ENCODE measurements at regions not wholly inside any gene's neighbourhood (a gene's known extent, or its start where the extent isn't known, plus 50 kb on each side); places are given as distances from the start of the nearest gene placed in this dataset.

DNA sequence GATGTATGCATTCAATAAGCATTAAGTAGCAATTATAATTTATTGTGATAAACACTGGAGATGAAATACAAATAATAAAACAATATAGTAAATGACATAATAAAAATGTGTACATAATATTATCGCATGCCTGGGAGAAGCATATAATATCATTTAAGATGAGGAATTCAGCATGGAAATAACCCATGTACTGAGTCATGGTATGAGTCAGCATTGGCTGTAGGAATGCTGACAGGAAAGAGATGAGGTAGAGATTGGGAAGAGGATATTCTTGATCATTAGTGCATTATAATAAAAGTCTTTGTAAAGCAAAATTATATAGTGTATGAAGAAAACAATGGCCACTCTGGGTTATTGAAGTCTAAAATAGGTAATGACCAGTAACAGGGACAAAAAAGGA lies 82.8 kb downstream of the MAGEB10 start:
- Histone ChIP-seq H3K79me2 (ENCODE audit: low read depth) (no peaks in the 10 kb centered on the region), H3K4me2 (no peak overlapping the region), H3K27ac (no peak overlapping the region), H3F3A (ENCODE audit: low read depth) (no peaks in the 10 kb centered on the region), H3K4me3 (no peak overlapping the region), H3K9me3 (ENCODE audit: low read depth) (peaks cover 10% of the 10 kb centered on the region), H2AFZ (replicated peaks) (no peak overlapping the region), H3K27me3 (no peaks in the 10 kb centered on the region), H3K36me3 (no peaks in the 10 kb centered on the region), H3K9ac (no peak overlapping the region), H4K20me1 (ENCODE audit: low read depth) (no peaks in the 10 kb centered on the region), H3K4me1 (no peaks in the 10 kb centered on the region)
- no peak overlapping the region for H3K27ac Mint-ChIP-seq
- DNase-seq (ENCODE audit: low spot score), result no peak
- no peak overlapping the region for H3K4me3 Mint-ChIP-seq
- no peak for TF ChIP-seq EZH2phosphoT487 (IDR thresholded peaks at IDR 0.05)
- TF ChIP-seq, protein P1, sequence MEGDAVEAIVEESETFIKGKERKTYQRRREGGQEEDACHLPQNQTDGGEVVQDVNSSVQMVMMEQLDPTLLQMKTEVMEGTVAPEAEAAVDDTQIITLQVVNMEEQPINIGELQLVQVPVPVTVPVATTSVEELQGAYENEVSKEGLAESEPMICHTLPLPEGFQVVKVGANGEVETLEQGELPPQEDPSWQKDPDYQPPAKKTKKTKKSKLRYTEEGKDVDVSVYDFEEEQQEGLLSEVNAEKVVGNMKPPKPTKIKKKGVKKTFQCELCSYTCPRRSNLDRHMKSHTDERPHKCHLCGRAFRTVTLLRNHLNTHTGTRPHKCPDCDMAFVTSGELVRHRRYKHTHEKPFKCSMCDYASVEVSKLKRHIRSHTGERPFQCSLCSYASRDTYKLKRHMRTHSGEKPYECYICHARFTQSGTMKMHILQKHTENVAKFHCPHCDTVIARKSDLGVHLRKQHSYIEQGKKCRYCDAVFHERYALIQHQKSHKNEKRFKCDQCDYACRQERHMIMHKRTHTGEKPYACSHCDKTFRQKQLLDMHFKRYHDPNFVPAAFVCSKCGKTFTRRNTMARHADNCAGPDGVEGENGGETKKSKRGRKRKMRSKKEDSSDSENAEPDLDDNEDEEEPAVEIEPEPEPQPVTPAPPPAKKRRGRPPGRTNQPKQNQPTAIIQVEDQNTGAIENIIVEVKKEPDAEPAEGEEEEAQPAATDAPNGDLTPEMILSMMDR (IDR thresholded peaks at IDR 0.05), result no peak
- TF ChIP-seq EZH2 (IDR thresholded peaks at IDR 0.05), result no peak
- H3K4me1 Mint-ChIP-seq, result no peaks in the 10 kb centered on the region
- peaks cover 3% of the 10 kb centered on the region for H3K27me3 Mint-ChIP-seq (ENCODE audit: insufficient read depth, low read depth)
- H3K9me3 Mint-ChIP-seq, result peaks cover 3% of the 10 kb centered on the region
- no peaks in the 10 kb centered on the region for H3K36me3 Mint-ChIP-seq

DNA sequence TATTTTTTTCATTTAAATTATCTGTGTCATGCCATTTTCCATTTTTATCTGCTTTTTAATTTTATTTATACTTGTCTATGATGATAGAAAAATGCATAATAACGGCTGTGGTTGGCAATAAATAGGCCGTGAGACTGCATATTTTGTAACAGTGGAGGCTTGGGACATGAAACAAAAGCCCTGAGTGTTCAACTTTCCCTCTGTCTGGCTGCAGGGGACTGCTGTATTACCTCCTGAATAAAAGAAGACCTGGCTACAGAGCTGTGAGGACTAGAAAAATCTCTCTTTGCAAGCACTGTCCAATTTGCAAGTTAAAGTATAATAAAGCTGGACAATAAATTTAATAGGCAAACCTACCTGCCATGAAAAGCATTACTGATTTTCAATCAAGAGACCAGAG lies 82.1 kb downstream of the MAGEB10 start:
- no peak for DNase-seq (ENCODE audit: low spot score)
- no peak overlapping the region for H3K4me3 ChIP-seq
- TF ChIP-seq EZH2phosphoT487 (IDR thresholded peaks at IDR 0.05), result no peak
- TF ChIP-seq, protein P1 (IDR thresholded peaks at IDR 0.05), result no peak
- no peak for TF ChIP-seq EZH2 (IDR thresholded peaks at IDR 0.05)
- H3K9me3 Mint-ChIP-seq, result peaks cover 3% of the 10 kb centered on the region
- H3K27me3 ChIP-seq, result no peaks in the 10 kb centered on the region
- no peaks in the 10 kb centered on the region for H3K79me2 ChIP-seq (ENCODE audit: low read depth)
- H3K9ac ChIP-seq, result no peak overlapping the region
- no peaks in the 10 kb centered on the region for H4K20me1 ChIP-seq (ENCODE audit: low read depth)
- no peak overlapping the region for H3K27ac Mint-ChIP-seq
- no peak overlapping the region for H2AFZ ChIP-seq (replicated peaks)
- no peaks in the 10 kb centered on the region for H3K36me3 Mint-ChIP-seq
- H3K9me3 ChIP-seq (ENCODE audit: low read depth), result peaks cover 10% of the 10 kb centered on the region
- no peaks in the 10 kb centered on the region for H3F3A ChIP-seq (ENCODE audit: low read depth)
- no peaks in the 10 kb centered on the region for H3K4me1 Mint-ChIP-seq
- H3K4me2 ChIP-seq, result no peak overlapping the region
- peaks cover 3% of the 10 kb centered on the region for H3K27me3 Mint-ChIP-seq (ENCODE audit: insufficient read depth, low read depth)
- H3K36me3 ChIP-seq, result no peaks in the 10 kb centered on the region
- H3K27ac ChIP-seq, result no peak overlapping the region
- no peak overlapping the region for H3K4me3 Mint-ChIP-seq
- peaks cover 3% of the 10 kb centered on the region for H3K4me1 ChIP-seq

DNA sequence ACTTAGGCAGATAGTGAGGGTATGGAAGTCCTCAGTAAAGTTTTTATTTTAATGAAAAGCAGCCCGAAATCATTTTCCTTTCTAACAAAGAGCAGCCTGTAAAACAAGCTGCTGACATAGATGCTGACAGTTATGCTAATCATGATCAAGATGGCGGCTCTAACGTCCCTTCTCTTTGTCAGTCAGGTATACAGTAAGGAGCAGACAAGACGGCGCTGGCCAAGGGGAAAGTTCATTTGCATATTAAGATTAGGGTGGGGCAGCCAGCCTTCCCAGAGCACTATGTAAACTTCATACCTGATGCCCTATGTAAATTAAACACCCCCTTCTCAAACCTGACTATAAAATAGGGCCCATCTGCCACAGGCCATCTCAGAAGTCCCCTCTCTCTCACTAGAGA lies 76.9 kb downstream of the MAGEB10 start:
- H3K4me3 ChIP-seq, result no peak overlapping the region
- no peak overlapping the region for H3K4me2 ChIP-seq
- no peak overlapping the region for H3K27ac Mint-ChIP-seq
- no peaks in the 10 kb centered on the region for H3K36me3 Mint-ChIP-seq
- no peaks in the 10 kb centered on the region for H3K27me3 ChIP-seq
- H3K9me3 Mint-ChIP-seq, result no peaks in the 10 kb centered on the region
- H3K27me3 Mint-ChIP-seq (ENCODE audit: insufficient read depth, low read depth), result no peaks in the 10 kb centered on the region
- H3K27ac ChIP-seq, result no peak overlapping the region
- no peaks in the 10 kb centered on the region for H3K36me3 ChIP-seq
- peaks cover 19% of the 10 kb centered on the region for H3K4me1 ChIP-seq
- no peaks in the 10 kb centered on the region for H3F3A ChIP-seq (ENCODE audit: low read depth)
- no peak overlapping the region for H3K4me3 Mint-ChIP-seq
- peak overlapping the region; percentile 38 for H2AFZ ChIP-seq (replicated peaks)
- no peaks in the 10 kb centered on the region for H4K20me1 ChIP-seq (ENCODE audit: low read depth)
- H3K9me3 ChIP-seq (ENCODE audit: low read depth), result peaks cover 8% of the 10 kb centered on the region
- TF ChIP-seq EZH2 (IDR thresholded peaks at IDR 0.05), result no peak
- peaks cover 4% of the 10 kb centered on the region for H3K4me1 Mint-ChIP-seq
- DNase-seq (ENCODE audit: low spot score), result no peak
- no peak overlapping the region for H3K9ac ChIP-seq
- H3K79me2 ChIP-seq (ENCODE audit: low read depth), result no peaks in the 10 kb centered on the region

DNA sequence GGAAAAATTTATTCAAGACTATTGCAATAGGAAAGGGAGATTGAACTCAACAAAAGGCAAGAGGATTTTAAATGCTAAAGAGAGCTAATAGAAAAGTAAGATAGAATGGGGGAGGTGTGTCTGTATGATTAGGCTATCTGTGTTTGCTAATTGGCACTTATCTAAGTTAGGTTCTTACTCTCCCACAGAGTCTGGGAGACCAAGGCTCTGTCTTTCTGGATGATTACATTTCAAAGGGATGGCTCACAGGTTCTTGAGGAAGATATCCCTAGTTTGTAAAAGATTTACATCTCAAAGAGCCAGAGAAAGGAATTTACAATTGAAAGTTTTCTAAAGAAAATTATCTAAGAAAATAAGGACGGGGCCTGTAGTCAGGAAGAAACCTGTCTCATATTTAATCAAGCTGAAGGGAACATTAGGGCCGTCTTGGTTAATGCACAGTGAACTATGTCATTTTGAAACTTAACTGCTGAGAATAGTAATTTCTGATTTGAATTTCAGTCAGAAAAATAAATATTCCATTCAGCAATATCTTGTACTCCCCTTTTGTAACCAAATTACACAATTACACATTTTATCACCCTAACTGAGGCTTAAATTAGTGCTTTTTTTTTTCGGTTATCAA lies 75.8 kb downstream of the MAGEB10 start:
- Histone ChIP-seq H2AFZ (replicated peaks) (no peak overlapping the region), H3K27ac (no peak overlapping the region), H3K4me1 (peaks cover 19% of the 10 kb centered on the region), H3K4me3 (no peak overlapping the region), H3K4me2 (peak overlapping the region; percentile 37), H3K27me3 (no peaks in the 10 kb centered on the region), H3K9me3 (ENCODE audit: low read depth) (peaks cover 11% of the 10 kb centered on the region), H3F3A (ENCODE audit: low read depth) (no peaks in the 10 kb centered on the region), H3K9ac (no peak overlapping the region), H4K20me1 (ENCODE audit: low read depth) (no peaks in the 10 kb centered on the region), H3K36me3 (no peaks in the 10 kb centered on the region), H3K79me2 (ENCODE audit: low read depth) (no peaks in the 10 kb centered on the region)
- Mint-ChIP-seq H3K36me3 (no peaks in the 10 kb centered on the region), H3K9me3 (no peaks in the 10 kb centered on the region), H3K4me1 (peaks cover 4% of the 10 kb centered on the region), H3K27me3 (ENCODE audit: insufficient read depth, low read depth) (no peaks in the 10 kb centered on the region), H3K4me3 (no peak overlapping the region), H3K27ac (no peak overlapping the region)
- no peak for TF ChIP-seq EZH2phosphoT487 (IDR thresholded peaks at IDR 0.05)
- no peak for TF ChIP-seq EZH2 (IDR thresholded peaks at IDR 0.05)
- TF ChIP-seq, protein P1 (IDR thresholded peaks at IDR 0.05), result no peak
- peak; percentile 63 for DNase-seq (ENCODE audit: low spot score)
